ENCODE measurements at regions not wholly inside any gene's neighbourhood (a gene's known extent, or its start where the extent isn't known, plus 50 kb on each side); places are given as distances from the start of the nearest gene placed in this dataset.

DNA sequence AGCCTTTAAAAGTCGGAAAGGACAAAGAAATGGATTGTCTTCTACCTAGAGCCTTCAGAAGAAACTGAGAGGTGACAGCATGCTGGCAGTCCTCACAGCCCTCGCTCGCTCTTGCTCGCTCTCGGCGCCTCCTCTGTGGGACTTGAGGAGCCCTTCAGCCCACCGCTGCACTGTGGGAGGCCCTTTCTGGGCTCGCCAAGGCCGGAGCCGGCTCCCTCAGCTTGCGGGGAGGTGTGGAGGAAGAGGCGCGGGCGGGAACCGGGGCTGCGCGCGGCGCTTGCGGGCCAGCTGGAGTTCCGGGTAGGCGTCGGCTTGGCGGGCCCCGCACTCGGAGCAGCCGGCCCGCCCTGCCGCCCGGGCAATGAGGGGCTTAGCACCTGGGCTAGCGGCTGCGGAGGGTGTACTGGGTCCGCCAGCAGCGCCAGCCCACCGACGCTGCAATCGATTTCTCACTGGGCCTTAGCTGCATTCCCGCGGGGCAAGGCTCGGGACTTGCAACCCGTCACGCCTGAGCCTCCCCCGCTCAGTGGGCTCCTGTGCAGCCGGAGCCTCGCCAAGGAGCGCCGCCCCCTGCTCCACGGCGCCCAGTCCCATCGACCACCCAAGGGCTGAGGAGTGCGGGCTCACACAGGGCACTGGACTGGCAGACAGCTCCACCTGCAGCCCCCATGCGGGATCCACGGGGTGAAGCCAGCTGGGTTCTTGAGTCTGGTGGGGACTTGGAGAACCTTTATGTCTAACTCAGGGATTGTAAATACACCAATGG, 953.8 kb upstream of the GBE1 start:
- ATAC-seq (no peak), DNase-seq (no peak)
- Histone ChIP-seq H3K9me3 (no peaks in the 10 kb centered on the region), H3K36me3 (no peaks in the 10 kb centered on the region), H3K4me1 (no peaks in the 10 kb centered on the region), H3K27me3 (ENCODE audit: low read depth) (no peaks in the 10 kb centered on the region), H3K27ac (no peak overlapping the region), H3K4me3 (no peak overlapping the region)
- TF ChIP-seq, protein P1, sequence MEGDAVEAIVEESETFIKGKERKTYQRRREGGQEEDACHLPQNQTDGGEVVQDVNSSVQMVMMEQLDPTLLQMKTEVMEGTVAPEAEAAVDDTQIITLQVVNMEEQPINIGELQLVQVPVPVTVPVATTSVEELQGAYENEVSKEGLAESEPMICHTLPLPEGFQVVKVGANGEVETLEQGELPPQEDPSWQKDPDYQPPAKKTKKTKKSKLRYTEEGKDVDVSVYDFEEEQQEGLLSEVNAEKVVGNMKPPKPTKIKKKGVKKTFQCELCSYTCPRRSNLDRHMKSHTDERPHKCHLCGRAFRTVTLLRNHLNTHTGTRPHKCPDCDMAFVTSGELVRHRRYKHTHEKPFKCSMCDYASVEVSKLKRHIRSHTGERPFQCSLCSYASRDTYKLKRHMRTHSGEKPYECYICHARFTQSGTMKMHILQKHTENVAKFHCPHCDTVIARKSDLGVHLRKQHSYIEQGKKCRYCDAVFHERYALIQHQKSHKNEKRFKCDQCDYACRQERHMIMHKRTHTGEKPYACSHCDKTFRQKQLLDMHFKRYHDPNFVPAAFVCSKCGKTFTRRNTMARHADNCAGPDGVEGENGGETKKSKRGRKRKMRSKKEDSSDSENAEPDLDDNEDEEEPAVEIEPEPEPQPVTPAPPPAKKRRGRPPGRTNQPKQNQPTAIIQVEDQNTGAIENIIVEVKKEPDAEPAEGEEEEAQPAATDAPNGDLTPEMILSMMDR (IDR thresholded peaks at IDR 0.05), result no peak
- intact Hi-C loops (cut with DNase I), result no loop called here

DNA sequence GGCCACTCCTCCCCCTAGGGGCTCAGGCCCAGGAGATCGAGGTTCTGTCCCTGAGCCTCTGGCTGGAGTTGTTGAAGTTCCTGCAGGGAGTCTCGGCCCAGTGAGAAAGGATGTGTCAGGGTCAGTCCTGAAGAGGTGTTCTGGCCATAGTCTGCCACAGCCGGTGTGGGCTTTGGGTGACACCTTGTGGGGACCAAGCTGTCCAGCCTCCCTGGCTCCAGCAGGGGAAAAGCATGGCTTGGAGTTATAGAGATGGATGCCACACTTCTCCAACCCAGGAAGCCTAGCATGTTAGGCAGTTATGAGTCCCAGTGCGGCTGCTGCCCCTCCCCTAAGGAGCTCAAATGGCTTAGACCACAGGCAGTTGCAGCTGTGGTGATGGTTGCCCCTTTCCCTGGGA, 945.6 kb upstream of the GBE1 start:
- TF ChIP-seq, protein P1 (IDR thresholded peaks at IDR 0.05), result no peak
- ATAC-seq, result peak in 1 of 2 donors; percentile 13
- DNase-seq, result no peak
- H3K4me1 ChIP-seq, result no peaks in the 10 kb centered on the region
- H3K27me3 ChIP-seq (ENCODE audit: low read depth), result no peaks in the 10 kb centered on the region
- no peaks in the 10 kb centered on the region for H3K9me3 ChIP-seq
- intact Hi-C loops (cut with DNase I), result no loop called here
- H3K27ac ChIP-seq, result no peak overlapping the region
- no peaks in the 10 kb centered on the region for H3K36me3 ChIP-seq
- no peak overlapping the region for H3K4me3 ChIP-seq

DNA sequence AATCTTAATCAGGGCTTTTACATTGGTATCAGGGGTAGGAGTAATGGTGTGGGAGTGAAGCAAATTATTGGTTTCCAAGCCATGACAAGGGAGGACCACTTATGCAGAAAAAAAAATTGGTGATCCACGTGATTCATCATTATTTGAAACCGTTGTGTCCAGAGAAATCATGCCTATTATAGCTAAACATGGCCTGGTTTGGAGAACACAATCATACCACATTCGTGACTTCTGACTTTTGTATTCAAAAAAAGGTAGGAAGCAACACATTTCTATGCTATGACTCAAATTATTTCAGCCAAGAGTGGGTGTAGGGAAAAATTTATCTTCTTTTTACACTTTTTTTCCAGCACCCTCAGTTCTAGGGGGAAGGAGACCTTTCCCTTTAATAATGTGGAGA, 924.3 kb upstream of the GBE1 start:
- ATAC-seq, result no peak
- intact Hi-C loops (cut with DNase I), result no loop called here

DNA sequence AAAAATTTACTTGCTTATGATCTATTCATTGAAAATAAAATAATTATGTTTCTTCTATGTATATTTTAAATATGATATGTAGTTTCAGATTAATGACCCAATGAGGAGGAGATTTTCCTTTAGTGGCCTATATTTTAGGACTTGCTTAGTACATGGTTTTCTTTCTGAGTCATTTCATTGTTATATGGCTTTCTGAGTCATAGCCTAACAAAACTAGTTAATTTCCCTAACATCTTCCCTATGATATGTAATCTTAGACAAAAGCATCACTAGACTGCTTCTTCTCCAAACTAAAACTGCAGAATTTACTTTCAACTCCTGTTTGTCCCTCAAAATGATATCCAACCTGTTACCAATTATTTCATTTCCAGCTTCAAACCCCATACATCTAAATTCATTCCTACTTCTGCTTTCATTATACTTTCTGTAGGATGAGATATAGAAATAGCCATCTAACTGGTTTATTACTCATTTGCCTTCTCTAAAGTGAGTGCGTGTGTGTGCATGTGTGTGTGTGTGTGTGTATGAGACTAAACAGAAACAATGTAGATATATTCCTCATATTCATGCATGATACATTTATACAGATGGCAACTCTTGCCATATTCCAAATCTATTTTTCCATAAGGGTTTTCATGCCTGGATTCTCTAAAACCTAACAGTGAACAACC, 915.0 kb upstream of the GBE1 start:
- H3K27ac ChIP-seq, result no peak overlapping the region
- no peak for DNase-seq
- TF ChIP-seq, protein P1 (IDR thresholded peaks at IDR 0.05), result no peak
- H3K36me3 ChIP-seq, result no peaks in the 10 kb centered on the region
- ATAC-seq, result no peak
- intact Hi-C loops (cut with DNase I), result no loop called here
- H3K9me3 ChIP-seq, result no peaks in the 10 kb centered on the region
- H3K27me3 ChIP-seq (ENCODE audit: low read depth), result no peaks in the 10 kb centered on the region
- no peaks in the 10 kb centered on the region for H3K4me1 ChIP-seq
- H3K4me3 ChIP-seq, result no peak overlapping the region

More for the DNA sequence above, 924.3 kb upstream of the GBE1 start:
- H3K27me3 ChIP-seq (ENCODE audit: low read depth), result no peaks in the 10 kb centered on the region
- no peak overlapping the region for H3K27ac ChIP-seq
- no peaks in the 10 kb centered on the region for H3K9me3 ChIP-seq
- H3K4me1 ChIP-seq, result no peaks in the 10 kb centered on the region
- no peak for DNase-seq
- TF ChIP-seq, protein P1 (IDR thresholded peaks at IDR 0.05), result no peak
- no peaks in the 10 kb centered on the region for H3K36me3 ChIP-seq
- no peak overlapping the region for H3K4me3 ChIP-seq

DNA sequence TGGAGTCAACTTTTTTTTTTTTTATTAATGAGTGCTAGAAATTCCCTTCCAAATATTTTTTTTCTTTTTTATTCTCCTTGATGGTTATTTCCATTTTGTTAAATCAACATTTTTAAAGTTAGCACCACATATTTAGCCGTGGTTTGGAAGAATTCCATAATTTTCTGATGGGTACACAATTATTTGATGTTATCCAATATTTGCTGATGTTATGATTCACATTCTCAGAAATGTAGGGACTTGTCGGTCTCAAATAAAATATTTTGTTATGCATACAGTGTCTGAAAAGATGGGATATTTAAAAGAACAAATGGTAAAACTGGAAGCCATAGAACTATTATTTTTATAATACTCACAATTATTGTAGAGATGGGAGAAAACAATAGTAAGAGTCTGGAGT, 911.5 kb upstream of the GBE1 start:
- intact Hi-C loops (cut with DNase I), result no loop called here
- ATAC-seq (no peak), DNase-seq (no peak)
- H3K27ac ChIP-seq, result no peak overlapping the region
- H3K4me1 ChIP-seq, result no peaks in the 10 kb centered on the region
- no peaks in the 10 kb centered on the region for H3K36me3 ChIP-seq
- H3K4me3 ChIP-seq, result no peak overlapping the region
- H3K27me3 ChIP-seq (ENCODE audit: low read depth), result no peaks in the 10 kb centered on the region
- no peaks in the 10 kb centered on the region for H3K9me3 ChIP-seq
- TF ChIP-seq, protein P1 (IDR thresholded peaks at IDR 0.05), result no peak
